Stimulated activated naive CD4-positive, alpha-beta T cell treated with Interleukin-2 at 50 U/mL for 16 hours (primary cell): ENCODE measurements at regions not wholly inside any gene's neighbourhood (a gene's known extent, or its start where the extent isn't known, plus 50 kb on each side); places are given as distances from the start of the nearest gene placed in this dataset.

Source experiments
- DNase-seq: peaks from one replicate; lab custom pipeline; 2025; lab: John Stamatoyannopoulos, UW

DNA sequence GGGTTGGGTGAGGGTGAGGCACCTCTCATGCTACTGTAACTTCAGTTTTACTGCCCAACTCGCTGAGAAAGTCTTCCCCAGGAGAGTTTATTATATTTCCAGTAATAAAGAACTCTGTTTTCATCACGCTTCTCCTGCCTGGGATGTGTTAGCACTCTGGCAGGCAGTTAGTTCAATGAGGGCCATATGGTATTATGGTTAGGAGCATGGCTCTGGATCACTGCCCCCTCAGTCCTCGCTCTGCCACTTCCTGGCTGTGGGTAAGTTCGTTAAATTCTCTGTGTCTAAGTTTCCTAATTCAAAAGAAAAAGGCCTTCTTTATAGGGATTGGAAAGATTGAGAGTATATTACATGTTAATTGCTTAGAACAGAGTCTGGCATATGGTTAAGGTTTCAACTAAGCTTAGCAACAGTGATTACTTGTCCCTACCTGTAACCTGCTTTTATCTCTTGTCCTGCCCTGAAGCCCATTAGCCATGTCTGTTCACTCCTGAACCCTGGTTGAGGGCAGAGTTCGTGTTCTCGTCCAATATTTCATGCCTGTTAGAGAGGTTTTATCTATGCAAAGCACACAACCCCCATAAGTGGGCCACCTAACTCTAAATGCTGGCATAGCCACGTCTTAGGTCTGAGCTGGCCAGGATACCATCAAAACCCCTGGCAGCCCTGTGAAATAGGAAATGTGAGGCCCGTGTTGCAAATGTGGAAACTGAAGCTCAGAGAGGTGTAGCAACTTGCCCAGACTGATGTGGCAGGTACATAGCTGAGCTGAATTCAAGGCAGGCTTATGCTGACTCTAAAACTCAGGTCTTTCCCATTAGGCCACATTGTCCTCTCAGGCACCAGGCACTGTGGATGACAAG lies 342.5 kb upstream of the JARID2 start:
- DNase-seq, result no peak

DNA sequence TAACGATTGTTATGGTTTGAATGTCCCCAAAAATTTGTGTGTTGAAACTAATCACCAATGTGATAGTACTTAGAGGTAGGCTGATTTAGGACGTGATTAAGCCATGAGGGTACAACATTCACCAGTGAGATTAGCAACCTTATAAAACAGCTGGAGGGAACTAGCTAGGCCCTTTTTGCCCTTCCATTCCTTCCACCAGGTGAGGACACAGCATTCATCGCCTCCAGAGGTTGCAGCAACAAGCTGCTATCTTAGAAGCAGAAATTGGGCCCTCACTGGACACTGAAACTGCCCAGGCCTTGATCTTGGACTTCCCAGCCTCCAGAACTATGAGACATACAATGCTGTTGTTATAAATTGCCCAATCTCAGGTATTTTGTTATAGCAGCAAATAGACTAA lies 340.7 kb upstream of the JARID2 start:
- DNase-seq, result no peak

DNA sequence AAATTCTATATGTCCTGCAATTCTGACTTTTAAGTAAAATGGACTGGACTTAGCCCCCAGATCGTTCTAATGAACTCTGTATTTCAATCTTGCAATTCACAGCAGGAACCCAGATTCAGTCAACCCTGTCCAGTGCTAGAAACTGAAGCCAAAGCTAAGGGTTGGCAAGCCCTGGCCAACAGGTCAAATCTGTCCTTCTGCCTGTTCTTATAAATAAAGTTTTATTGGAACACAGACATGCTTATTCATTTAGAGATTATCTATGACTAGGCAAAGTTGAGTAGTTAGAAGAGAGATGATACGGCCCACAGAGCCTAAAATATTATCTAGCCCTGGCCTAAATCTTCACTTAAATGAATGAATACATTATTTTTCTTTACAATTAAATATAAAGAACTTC lies 339.2 kb upstream of the JARID2 start:
- no peak for DNase-seq

DNA sequence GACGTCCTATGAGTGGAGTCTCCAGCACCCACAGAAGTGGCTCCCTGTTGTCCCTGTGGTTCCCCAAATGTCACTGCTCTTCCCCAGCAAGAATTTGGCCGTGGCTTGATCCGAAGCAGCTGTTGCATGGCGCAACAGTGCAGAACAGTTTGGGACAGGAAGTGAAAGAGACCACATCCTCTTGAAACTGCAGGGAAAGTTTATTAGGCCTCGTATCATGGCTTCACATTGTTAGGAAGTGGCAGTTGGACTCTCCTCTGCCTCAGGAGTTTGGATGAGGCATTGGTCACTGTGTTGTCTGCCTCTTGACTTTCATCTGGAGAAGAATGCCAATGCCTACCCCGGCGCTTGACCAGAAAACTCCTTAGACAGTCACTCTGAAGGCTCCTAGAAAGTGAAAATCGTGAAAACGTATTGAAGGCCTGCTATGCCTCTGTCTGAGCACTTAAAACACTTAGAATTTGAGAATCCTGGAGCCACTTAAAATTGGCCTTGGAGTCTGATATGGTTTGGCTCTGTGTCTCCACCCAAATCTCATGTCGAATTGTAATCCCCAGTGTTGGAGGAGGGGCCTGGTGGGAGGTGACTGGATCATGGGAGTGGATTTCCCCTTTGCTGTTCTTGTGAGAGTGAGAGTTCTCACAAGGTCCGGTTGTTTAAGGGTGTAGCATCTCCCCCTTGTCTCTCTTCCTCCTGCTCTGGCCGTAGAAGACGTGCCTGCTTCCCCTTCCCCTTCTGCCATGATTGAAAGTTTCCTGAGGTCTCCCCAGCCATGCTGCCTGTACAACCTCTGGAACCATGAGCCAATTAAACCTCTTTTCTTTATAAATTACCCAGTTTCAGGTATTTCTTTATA lies 334.9 kb upstream of the JARID2 start:
- no peak for DNase-seq

DNA sequence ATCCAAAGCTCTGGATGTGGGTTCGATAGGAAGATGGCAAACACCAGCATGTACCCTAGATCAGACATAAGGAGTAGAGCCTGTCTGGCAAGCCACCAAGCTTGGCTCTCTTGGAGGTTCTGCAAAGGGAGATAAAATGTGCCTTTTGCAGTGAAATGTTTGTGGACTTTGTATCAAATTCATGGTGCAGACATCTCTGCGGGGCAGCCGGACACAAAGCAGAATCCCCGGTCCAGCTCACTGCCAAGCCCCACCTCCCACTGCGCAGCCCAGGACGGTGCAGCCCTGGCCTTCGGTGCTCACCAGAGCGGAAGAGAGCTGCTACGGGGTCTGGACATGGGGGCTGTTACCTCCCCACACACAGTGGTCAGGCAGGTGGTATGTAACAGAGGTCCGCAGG lies 333.6 kb upstream of the JARID2 start:
- DNase-seq, result no peak

DNA sequence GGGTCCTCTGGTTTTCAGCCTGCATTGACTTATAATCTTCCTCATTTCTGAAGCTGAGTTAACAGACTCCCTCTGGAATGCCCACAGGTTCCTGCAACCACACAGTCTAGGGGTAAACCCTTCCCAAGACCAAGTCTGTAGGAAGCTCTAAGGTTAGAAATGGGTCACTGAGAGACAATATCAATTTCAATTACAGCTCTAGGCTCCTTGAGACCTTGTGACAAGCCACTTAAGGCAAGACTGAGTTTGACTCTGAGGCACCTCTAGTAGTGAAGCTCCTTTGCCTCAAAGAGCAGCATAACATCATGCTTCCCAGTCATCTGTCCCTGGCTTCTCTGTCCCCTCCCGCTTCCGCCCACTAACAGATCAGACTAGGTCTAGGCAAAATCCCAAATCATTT lies 333.2 kb upstream of the JARID2 start:
- DNase-seq, result no peak

DNA sequence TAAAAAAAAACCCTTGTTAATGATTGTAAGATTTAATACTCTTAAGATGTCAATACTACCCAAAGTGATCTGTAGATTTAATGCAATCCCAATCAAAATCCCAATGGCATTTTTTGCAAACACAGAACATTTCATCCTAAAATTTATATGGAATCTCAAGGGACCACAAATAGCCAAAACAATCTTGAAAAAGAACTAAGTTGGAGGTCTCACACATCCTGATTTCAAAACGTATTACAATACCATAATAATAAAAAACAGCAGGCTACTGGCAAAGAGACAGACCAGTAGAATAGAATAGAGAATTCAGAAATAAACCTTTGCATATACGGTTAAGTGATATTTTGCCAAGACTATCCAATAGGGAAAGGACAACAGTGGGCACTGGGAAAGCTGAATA lies 331.9 kb upstream of the JARID2 start:
- DNase-seq, result no peak

DNA sequence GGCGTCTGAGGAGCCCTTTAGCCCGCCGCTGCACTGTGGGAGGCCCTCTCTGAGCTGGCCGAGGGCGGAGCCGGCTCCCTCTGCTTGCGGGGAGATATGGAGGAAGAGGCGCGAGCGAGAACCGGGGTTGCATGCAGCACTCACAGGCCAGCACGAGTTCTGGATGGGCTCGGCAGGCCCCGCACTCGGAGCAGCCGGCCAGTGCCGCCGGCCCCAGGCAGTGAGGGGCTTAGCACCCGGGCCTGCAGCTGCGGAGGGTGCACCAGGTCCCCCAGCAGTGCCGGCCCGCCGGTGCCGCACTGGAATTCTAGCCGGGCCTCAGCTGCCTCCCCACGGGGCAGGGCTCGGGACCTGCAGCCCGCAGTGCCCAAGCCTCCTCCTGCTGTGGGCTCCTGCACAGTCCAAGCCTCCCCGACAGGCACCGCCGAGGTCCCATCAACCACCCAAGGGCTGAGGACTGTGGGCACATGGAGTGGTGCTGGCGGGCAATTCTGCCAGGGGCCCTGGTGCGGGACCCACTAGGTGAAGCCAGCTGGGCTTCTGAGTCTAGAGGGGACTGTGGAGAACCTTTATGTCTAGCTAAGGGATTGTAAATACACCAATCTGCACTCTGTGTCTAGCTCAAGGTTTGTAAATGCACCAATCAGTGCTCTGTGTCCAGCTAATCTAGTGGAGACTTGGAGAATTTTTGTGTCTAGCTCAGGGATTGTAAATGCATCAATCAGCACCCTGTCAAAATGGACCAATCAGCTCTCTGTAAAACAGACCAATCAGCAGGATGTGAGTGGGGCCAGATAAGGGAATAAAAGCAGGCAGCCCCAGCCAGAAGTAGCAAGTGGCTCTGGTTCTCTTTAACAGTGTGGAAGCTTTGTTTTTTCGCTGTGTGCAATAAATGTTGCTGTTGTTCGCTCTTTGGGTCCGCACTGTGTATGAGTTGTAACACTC lies 329.7 kb upstream of the JARID2 start:
- DNase-seq, result no peak

DNA sequence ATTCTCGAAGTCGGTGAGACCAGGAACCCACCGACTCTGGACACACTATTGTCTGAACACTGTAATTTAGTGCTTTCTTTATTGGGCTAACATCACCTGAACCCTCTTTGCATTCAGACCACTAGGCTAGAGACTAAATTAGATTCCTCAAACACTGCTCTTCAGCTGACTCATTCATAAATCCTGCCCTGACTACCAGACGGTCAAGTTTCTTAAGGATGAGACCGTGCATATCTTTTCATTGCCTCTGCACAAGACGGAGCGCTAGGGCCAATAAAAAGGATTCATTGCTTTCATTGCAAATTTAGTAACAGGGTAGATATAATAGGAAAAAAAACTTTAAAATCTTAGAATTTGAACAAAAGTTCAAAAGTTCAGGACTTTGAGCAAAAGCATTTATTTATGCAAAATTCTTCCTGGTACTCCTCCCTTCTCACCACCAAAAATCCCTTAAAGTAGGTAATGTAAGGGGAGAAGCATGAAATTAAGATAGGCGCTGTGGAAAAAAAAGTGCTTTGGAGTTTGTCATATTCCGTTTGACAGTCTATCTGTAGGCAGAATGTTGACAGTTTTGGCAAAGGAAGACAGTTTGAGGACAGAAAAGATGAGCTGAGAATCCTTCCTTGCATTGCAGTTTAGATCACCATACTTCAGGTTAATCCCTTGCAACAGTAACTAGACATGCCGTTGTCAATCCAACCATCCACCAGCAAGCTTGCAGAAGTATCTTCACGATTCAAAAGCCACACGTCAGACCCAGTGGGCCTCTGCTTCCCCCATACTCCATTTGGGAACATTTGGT lies 328.6 kb upstream of the JARID2 start:
- no peak for DNase-seq

DNA sequence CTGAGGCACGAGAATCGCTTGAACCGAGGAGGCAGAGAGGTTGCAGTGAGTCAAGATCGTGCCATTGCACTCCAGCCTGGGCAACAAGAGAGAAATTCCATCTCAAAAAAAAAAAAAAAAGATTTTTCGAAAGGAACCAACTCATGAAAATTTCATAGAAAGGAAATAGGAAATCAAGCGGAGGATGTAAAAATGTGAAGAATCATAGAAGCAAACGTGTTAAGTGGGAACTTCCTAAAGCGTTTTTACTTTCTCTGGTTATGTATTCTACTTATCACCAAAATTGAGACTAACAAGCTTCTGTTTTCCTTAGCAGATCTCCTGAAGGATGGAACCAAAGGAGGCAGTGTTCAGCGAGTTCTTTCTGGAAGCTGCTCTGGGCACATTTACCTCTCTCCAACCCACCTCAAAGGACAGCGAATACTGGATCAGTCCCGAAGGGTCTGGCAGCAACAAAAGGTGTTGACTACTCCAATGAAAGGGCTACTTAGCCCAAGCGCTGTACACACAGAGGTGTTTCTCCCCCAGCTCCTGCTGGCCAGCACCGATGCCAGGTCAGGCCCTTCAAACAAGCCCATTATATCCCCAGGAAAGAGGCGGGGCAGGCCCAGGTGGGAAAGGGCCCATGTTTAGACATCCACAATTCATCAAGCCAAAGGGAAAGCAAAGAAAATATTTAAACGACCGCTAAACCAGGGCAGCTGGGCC lies 327.5 kb upstream of the JARID2 start:
- DNase-seq, result no peak

DNA sequence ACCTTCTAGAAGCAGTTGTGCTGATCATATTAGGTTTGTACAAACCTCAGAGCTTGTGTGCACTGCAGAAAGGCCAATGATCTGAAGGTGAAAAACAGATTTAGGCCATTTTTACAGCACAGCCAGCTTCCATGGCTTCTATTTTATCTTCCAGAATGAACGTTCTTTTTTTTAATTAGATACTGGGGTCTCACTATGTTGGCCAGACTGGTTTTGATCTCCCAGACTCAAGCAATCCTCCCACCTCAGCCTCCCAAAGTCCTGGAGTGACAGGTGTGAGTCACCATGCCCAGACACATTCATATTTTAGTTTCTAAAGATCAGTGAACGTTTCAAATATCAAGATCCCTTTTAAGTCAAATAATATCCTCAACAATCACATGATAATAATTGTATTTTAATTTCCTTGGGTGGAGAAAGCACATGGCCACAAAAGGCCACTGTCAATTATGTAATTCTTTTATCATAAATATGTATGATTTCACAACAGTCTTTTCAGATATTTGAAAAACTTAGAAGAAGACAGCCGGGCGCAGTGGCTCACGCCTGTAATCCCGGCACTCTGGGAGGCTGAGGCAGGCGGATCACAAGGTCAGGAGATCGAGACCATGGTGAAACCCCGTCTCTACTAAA lies 326.7 kb upstream of the JARID2 start:
- DNase-seq, result no peak

DNA sequence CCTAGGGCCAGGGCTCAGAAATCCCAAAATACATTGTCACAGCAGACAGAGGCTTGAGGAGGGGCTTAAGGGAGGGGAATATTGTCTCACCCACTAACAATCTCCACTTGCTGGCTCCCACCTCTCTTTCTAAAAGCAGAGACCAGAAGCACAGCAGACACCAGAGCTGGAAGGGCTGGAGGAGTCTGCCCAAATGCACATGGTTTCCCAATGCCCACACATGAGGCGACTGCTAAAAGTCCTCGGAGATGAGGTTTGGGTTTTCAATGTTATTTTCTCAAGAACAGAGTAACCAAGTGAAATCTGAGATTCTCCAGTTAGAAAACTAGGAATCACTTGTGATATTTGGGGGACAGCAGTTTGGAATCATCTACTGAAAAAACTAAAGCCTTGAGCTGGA lies 325.6 kb upstream of the JARID2 start:
- DNase-seq, result no peak

DNA sequence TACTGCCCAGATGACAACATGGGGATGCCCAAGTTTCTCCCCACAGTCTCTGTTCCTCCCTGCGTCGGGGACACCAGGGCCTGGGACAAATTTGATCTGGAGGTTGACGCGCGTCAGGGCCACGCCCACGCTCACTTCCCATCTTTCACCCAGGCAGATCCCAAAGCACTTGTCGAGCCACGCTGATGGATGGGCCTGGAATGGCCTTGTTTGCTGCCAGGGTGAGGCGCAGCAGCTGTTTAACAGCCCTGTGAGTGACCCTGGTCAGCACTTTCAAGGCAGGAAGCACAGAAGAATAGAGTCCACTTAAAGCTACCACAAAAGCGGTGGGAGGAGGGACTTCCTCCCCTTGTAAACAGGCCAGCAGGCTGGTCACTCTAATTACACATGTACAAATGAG lies 324.7 kb upstream of the JARID2 start:
- no peak for DNase-seq

DNA sequence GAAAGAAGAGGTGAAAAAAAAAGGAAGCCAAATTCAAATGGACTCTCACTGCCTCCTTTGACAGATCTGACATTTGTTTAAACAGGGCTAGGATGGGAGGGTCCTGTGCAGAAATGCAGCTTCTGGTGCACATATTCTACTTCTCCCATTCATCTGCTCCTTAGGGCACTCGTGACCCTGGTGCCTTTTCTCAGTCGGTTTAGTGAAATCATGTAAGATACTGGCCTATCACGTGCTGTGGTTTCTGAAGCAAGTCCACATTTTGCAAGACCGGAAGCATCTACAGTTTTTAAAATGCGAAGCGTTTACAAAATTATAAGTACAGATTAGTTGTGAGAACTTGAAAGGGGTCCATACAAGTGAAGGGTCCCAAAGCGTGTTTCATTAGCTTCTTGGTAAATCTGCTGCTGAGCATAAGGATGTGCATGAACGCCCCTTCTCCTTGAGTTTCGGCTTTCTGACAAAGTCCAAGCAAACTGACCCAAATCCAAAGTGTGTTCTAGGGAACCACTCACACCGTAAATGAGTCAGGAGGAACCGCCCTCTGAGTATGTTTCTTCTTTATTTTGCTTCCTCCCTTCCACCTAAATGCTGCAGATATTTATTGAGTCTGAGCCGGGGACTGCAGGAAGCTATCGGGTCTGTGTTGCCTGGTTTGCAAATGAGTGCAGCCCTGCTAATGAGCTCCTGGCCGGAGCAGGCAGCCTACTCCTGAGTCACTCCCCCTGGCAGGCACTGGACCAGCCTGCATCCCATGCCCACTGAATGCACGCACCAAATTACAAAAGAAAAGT lies 323.8 kb upstream of the JARID2 start:
- DNase-seq, result no peak

DNA sequence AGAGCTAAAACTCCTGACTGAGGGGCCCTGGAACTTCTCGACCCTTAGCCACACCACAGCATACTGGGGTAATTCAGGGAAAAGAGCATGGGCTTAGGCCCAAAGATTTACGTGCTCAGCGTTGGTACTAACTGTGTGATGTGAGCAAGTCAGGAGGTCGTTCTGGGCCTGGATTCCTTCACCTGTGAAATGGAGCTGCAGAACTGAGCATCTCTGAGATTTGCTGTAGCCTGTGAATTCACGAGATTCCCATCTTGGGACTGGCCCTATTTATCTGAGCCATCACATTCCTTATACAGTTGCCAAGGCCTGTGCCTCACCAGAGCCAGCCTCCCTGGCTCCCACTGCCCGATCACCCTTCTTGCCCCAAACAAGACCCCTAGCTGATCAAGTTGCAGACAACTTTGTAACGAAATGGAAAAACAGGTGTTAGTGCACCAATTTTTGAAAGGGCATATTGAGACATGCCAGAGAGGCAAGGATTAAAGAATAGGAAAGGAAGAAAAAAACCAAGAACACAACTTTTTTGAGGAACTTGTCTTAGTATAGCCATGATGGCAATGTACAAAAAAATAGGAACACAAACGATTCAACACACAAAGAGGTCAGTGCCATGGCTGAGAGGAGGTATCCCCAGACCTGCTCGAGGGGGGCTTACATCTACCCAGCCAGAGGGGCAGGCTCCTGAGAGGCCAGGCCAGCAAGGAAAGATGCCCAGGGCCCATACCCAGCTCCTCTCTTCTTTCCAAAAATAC lies 323.0 kb upstream of the JARID2 start:
- DNase-seq, result no peak

DNA sequence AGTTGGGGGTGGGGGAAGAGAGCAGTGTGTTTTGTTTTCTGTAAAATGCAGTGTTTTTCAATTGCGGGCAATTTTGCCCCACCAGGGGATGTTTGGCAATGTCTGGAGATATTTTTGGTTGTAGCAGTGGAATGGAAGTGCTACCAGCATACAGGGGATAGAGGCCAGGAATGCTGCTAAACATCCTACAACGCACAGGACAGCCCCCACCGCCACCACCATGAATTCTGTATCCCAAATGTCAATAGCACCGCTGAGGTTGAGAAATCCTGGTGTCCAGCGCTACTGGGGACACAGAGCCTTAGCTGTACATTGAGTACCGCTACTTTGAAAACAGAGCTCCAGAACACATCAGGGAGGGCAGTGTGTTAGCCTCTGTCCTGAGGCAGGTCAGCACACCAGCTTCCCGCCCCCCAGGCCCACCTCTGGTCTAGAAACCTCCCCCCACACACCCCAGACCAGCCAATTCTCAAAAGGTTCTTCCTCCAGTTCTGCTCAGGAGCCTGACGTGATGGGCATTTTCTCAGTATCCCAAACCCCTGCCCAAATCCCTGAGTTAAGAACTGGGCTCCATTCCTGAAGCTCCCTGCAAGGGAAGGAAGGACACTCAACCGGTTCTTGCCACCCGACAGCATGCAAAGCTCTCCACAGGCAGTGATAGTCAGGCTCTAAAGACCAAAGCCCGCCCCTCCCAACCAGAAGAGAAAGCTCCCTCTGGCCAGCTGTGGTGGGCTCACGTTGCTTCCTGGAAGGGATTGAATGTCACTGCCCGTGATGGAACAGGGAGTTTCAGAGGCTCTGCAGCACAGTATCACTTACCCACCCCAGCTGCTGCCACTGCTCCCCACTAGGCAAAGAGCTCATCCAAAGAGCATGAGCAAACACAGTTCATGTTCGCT lies 321.5 kb upstream of the JARID2 start:
- no peak for DNase-seq

DNA sequence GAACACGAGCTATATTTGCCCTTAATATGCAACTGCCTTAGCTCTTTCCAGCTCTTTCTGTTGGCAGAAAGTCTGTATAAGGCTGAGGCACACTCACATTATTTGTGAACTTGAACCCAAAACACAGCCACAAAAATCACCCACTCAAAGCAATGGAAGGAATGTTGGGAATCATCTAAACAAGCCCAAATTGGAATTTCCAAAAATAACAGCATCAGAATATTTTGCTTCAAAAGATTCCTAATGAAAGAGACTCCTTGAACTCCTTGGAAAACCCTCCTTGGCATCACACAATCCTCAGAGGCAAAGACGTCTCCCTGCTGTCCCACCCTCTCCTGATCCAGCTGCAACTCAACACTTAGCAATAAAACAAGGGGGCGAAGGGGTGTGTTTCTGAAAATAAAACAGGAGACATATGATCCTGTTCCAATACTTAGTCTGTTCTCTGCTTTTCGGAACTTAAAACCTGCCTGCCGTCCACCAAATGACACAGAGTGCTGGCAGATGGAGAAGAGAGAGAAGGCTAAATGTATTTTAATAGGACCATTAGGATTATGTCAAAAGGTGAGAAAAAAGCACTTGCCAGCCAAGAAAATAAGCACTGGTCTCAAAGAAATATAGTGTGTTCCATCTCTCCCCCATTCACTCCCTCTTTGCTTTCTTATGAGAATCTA lies 320.7 kb upstream of the JARID2 start:
- DNase-seq, result no peak
